GM19467 (cell line): ENCODE measurements at regions not wholly inside any gene's neighbourhood (a gene's known extent, or its start where the extent isn't known, plus 50 kb on each side); places are given as distances from the start of the nearest gene placed in this dataset.
"Not testable (repeated sequence)": the region's sequence is repeated elsewhere in the genome, so short reads cannot be mapped to it uniquely, and the experiment has no call there.

ENCODE experiments used
- ATAC-seq: cut with Tn5 transposase; IDR thresholded peaks from one replicate; pipeline ENCODE4 v1.9.1; 2021; ENCODE audit warnings: mild to moderate bottlenecking, moderate library complexity; ENCODE audit not compliant: unreplicated experiment

DNA sequence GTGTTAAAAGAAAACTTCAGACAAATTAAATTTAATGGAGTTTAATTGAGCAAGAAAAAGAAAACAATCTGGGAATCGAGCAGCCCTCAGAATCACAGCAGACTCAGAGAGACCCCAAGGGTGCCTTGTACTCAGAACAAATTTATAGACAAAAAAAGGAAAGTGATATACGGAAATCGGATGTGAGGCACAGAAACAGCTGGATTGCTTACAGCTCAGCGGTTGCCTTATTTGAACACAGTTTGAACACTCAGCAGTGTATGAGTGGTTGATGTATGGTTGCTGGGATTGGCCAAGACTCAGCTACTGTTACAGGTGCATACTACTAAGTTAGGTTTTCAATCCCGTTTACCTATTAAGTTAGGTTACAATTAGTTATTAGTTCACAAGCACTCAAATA, 103.8 kb upstream of the LYZL1 start:
- no peak for ATAC-seq

DNA sequence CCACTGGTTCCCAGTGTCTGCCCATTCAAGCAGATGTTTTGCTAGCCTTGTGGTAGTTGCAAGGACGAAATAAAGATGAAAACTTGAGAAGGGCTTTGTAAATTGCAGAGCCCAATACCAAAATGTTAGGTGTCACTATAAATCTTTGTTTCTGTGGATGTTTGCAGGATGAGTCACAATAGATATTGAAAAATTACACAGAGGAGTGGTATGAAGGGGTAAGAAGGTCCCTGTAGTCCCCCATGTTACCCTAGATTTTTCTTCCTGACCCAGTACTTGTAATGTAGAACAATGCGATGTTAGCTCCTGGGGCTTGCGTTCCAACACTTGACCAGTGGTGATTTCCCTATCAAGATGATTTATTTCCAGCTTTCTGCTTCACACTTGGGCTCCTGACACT, 102.6 kb upstream of the LYZL1 start:
- no peak for ATAC-seq

DNA sequence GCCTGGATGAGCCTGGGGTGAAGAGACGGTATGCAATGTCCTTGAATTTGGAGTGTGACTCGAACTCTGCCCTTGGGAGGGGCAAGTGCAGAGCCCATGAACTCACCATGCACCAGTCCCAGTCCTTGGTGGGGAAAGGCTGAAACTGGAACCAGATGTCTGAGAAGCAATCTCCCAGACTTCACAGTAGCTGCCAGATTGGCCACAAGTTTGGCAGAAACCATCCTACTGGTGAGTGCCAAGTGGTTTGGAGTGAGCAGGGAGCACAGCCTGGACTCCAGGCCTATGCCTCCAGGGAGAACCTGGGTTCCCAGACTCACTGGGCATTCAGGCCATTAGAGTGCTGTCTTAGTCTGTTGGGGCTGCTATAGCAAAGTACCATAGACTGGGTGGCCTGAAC, 99.6 kb upstream of the LYZL1 start:
- ATAC-seq, result no peak

DNA sequence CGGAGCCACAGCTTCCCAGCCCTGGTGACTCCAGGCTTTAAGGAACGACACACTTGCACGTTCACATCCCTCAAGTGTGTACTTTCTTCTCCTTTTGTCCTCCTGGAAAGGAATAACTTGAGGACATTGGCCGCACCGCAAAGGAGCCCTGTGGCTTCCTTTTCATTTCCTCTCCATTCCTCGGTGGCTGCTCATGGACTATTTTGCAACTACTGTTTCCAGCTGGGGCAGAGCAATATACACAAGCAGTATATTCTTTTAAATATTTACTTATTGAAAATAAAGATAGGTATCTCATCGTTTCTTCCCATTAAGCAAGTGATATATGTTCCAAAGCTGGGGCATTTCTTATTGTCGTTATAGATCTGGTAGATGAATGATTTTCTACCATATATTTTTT, 97.2 kb upstream of the LYZL1 start:
- ATAC-seq, result no peak

DNA sequence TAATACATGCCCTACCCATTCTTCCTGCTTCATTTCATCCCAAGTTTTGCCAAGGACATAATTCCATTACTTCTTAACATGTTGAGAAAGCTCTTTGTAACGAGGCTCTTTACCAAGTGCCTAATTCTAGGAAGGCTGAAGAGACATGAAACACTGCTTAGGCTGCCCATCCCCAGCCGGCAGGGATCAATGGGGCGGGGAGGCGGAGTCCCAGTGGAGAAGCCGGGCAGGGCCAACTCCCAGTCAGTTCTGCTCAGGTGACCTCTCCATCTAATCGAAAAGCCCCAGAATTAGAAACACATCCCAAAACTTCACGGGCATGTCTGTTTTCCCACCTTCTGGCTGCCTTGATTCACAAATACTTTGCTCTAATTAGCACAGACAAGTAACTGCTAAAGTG, 89.5 kb upstream of the LYZL1 start:
- no peak for ATAC-seq

DNA sequence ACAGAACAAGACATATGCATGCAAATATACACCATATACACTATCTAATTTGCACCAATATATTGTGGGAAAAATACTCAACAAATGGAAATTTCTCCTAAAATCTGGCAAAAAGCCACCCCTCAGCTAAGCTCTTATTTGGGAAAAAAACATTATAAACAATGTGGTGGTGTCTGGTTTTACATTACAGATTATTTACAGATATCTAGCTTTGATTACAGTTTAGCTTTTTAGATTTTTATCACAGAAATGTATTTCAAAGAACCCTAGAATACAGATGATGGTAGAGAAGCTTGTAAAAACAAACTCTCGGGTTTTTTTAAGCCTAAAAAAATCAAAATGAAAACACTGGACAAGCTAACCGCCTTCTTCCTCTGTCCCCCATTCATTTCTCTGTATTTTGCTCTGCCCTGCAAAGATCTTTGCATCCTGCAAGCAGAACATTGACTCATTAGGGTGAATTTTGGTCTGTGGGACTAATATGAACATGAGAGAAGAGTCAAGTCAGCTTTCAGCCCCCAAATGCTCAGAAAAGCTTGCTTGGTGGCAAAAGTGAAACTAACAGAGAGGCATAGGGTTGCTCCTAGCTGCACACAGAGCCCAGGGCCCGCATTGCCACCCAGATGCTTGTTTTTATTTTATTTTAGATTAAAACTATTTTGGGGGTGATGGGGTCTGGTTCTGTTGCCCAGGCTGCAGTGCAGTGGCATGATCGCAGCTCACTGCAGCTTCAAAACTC, 88.8 kb upstream of the LYZL1 start:
- no peak for ATAC-seq

DNA sequence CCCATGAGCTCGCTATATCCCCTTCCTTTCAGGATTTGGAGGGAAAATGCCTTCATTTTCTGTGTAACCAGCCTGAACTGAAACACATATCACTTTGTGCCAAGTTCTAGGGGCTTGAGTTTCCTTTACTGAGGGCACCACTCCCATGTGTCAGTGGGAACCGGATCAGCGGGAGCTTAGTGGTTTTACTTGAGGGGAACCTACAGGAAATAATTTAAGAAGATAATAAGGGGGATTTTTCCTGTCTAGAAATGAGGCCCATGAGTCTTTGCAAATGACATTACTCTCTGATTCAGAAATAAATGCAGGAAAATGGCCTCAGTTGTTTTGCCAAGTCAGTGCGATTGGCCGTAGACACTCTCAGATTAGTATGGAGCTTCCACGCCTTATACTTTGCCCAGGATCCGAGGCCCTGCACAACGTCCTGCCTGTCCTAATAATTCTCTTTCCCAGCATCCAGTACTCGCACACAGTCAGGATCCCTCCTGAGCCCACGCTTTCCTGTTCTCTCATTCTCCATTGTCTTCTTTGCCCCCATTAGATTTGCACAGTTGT, 86.4 kb upstream of the LYZL1 start:
- ATAC-seq, result no peak

DNA sequence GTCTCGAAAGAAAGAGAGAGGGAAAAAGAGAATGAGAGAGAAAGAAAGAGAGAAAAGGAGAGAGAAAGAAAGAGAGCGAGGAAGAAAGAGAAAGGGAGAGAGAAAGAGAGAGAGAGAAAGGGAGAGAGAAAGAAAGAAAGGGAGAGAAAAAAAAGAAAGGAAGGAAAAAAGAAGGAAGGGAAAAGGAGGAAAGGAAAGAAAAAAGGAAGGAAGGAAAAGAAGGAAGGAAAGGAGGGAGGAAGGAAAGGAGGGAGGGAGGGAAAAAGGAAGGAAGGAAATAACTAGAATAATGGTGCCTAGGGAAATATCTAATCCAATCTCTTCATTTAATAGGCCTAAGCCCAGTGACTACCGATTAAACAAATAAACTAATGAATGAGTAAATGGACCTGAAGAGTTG, 85.4 kb upstream of the LYZL1 start:
- no peak for ATAC-seq

DNA sequence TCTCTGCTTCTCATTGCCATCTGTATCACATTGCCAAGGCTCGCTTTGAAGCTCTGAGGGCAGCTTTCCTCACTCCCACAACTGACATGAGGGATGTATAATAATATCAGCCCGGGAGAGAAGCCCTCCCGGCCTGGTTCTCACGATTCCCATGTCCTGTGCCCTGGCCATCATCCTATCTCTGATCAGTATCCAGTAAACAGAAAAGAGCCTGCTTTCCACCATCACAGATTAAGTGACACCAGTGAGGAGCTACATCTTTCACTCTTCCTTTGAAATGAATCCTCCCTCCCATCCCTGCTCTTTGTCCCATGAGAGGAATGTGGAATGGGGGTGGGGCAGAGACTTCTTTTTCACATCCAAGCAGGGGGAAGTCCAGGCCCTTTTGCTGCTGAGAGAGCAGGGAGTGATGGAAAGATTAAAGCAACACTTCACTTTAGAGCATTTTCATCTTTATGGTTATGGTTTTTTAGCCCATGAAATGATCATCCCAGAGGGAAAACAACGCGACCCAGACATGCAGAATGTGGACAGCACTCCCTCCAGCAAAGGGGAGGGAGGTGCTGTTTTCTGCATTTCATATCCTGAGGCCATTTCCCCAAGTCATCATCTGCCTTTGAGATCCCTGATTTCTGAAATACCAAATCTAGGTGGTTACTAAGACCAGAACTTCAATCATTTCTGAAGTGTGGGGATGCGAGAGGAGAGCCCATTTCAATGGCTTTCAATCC, 84.6 kb upstream of the LYZL1 start:
- ATAC-seq, result no peak

DNA sequence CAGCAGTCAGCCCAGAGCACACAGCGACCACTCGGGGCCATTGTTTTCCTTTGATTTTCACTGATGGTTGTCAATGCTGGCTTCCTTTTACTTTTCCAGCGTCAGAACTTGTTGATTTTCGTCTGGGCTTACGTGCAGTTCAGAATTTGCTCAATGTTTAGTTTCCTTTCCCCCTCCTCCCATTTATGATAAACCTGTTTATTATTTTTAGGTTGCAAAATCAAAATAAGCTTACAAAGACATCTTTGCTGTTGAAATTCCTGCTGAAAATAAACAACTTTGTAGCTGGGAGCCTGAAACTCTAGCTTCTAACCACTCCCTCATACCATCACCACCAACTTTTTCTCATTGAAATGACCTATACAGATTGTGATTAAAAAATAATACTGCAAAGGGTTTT, 83.1 kb upstream of the LYZL1 start:
- ATAC-seq, result no peak

DNA sequence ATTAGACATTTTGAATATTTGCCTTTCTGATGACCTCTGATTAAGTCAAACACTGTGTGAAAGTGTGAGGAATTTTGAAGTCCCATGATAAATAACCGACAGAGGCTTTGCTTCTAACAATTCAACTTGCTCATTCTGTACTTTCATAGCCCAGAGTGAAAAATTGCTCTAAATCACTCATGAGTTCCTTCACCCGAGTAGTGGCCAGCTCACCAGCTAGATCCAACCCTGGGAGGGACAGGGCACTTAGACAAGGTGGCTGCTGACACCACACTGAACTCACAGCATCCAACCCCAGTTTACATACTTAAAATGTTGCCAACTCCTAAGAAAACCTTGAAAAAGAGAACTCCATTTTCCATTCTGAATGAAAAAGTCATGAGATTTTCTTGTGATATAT, 80.0 kb upstream of the LYZL1 start:
- ATAC-seq, result no peak

DNA sequence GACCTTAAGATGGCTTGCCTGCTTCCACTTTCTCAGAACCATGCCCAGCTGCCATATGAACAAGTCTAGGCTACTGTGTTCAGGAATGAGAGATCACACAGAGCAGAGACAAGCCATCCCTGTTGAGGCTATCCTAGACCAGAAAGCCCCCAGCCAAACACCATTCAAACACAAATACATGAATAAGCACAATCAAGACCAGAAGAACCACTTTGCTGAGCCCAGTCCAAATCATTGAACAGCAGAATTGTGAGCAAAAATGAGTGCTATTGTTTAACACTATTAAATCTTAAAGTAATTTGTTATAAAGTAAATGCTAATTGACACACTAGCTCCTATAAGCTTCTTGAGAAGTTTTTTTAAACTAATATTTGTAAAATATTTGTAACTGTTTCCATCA, 79.0 kb upstream of the LYZL1 start:
- no peak for ATAC-seq

DNA sequence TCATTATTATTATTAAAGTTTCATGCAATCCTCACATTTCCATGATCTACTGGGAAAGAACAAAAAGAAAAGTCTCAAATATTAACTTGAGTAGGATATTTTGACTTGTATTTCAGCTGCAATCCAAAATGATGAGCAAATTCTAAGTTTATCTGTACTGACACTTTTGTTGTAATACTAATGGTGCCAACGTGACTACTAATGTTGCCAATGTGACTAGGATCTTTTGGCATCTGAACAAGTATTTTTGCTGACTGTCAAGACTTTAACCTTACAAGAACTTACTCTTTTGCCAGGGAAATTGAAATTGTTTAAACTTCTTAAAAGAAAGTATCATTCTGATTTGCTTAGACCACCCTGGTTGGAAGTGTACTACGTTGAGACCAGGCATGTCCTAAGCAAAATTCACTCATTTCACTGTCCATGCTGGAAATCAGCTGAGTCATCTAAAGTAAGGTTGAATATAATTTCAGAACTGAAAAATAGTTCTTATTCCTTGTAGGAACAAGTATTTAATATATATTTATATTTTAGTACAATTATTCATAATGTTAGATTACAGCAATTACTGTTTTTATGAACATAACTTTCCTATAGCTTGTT, 78.5 kb upstream of the LYZL1 start:
- ATAC-seq, result no peak

DNA sequence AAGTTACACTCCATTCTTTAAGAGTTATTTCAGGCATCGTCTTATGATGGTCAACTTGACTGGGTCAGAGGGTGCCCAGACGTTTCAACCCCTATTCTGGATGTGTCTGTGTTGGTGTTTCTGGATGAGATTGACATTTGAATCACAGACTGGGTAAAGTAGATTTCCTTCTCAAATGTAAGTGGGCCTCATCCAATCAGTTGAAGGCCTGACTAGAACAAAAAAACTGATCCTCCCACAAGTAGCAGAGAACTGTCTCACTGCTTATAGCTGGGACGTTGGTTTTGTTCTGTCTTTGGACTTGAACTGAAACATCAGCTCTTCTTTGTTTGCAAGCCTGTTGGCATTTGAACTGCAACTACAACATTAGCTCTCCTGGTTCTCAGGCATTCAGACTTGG, 76.3 kb upstream of the LYZL1 start:
- ATAC-seq, result no peak

DNA sequence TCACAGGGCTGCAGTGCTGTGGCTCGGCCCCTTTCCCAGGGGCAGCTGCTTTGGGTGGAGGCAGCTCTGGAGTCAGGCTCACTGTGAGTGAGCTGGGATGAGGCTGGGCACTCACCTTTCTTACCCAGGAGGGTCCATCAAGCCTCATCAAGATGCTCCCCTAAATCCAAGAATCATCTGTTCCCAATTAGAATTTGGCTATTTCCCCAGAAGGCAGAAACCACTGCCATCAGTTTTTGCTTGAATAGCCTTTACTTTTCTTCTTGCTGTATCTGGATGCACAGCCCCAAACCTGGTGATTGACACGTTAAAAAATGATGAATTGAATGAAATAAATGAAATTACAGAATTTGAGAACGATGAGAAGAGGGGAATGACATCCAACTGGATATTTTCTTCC, 74.3 kb upstream of the LYZL1 start:
- ATAC-seq, result no peak

DNA sequence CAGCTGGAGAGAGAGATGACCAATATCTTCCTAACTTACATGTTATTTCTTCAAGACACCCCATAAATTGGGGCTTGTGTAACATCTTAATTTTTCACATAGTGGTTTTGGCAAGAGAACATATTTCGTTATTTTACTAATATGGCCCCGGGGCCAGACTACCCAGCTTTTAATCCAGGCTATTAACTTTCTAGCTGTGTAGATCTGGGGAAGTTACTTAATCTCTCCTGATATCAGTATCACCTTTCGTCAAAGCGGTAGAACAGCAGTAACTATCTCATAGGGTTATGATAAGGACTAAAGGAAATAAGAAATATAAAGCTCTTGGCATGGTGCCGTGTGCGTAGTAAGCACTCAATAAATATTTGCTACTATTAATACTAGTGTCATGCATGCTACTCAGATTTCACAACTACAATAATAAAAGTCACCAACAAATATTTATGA, 71.6 kb upstream of the LYZL1 start:
- ATAC-seq, result no peak

DNA sequence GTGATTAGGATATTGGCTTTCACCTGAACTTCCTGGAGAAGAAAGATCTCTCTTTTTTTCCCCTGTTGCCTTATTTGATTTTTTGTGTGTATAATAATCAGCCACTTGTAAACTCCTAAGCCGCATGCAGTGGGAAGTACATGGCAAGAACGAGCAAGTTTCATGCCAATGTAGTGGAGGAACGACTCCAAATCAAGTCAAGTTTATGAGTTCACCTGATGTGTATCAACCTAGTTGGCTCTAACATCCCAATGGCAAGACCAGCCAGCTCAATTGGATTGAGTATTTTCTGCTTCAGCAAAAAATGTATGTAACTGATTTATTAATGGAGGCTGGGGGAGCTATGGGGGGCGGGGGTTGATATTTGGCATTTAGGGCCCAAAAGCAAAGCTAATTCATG, 65.5 kb upstream of the LYZL1 start:
- no peak for ATAC-seq

DNA sequence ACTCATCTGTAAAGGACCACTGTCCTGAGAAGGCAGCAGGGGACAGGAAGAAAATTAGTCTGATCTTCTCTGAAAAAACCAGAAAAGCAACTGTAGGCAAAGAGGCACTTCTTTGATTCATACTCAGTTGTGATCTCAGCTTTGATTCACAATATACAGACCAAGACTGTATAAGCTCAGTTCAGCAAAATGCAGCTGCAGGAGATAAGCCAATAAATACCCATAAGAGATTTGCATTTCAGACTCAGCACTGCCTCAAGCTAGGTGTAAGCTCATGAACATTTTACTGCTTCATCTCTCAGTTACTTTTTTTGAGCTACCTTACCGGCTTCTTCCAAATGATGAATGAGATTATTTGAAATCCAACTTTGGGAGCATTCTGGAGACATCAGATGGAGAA, 64.2 kb upstream of the LYZL1 start:
- ATAC-seq, result no peak

DNA sequence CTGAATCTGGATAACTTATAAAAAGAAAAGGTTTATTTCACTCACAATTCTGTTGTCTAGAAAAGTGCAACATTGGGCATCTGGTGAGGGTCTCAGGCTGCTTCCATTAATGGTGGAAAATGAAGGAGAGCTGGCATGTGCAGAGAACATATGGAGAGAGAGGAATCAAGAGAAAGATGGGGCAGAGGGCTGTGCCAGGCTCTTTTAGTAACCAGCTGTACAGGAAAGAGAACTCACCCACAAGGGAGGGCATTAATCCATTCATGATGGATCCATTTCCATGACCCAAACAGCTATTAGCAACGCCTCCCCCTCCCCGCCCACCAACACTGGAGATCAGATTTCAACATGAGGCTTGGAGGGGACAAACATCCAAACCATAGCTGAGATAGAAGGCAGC, 61.7 kb upstream of the LYZL1 start:
- no peak for ATAC-seq

DNA sequence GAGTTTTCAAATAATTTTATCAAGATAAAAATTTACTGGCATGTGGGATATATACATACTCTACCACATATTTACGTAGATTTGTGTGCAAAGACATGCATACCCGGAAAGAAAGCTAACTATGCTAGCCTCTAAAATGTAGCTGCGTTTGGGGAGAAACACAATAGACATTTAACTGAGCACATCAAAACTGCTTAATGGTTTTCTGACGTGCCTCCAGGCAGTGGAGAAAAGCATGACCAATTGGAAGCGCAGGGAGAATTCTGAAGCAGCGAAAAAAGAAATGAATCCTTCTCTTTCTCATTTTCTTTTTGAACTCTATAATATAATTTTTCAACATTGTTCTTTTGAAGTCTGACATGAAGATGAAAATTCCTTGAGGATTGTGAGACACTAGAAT, 60.3 kb upstream of the LYZL1 start:
- ATAC-seq, result no peak

DNA sequence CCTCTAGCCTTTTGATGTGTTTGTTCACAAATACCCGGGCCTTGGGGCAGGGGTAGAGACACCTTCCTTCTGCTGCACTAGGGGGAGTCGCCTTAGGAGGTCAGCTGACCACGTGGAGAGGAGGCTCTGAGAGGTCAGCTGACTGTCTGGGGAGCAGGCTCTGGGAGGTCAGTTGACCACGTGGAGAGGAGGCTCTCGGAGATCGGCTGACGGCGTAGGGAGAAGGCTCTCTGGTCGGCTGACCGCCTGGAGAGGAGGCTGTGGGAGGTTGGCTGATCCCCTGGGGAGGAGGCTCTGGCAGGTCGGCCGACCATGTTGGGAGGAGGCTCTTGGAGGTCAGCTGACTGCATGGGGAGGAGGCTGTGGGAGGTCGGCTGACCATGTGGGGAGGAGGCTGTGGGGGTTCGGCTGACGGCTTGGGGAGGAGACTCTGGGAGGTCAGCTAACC, 59.6 kb upstream of the LYZL1 start:
- ATAC-seq, result no peak

DNA sequence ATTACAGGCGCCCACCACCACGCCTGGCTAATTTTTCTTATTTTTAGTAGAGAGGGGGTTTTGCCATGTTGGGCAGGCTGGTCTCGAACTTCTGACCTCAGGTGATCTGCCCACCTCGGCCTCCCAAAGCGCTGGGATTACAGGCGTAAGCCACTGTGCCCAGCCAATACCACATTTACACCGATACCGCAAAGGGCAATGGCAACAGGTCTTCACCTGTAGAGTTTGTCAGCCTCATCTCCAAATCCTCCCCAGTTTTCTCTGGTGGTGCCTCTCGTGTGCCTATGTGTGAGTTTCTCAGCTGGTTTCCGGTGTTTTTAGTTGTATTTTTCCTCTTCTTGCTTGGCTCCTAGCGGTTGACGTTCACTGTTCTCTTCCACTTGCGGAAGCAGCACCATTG, 52.0 kb upstream of the LYZL1 start:
- ATAC-seq, result not testable (repeated sequence)
